Stomach (tissue), 8 donors: ENCODE measurements at regions not wholly inside any gene's neighbourhood (a gene's known extent, or its start where the extent isn't known, plus 50 kb on each side); places are given as distances from the start of the nearest gene placed in this dataset.

Experiments used
- DNase-seq, 2 donors: peaks; one replicate each; pipeline versions ENCODE4 v3.0.0 to v3.0.0-alpha.2; 2013 to 2019
- H3K27ac ChIP-seq, 5 donors: fragments of 200-600 bp in 4 of 5; sonication (generic) in 4 of 5; one replicate each; pipeline ENCODE4 v1.5.1; 2013 to 2019; ENCODE audit warnings: mild to moderate bottlenecking in 1 of 5, moderate library complexity in 1 of 5
- H3K27me3 ChIP-seq, 3 donors: fragments of 200-600 bp; sonication (generic); one replicate each; pipeline ENCODE4 v1.5.1; 2017 to 2019; ENCODE audit warnings: mixed run types in 1 of 3
- H3K36me3 ChIP-seq, 4 donors: fragments of 200-600 bp; sonication (generic); 1 replicate in 3 of 4; 2 replicates in 1 of 4; pipeline ENCODE4 v1.5.1; 2016 to 2019
- H3K4me1 ChIP-seq, 4 donors: fragments of 200-600 bp; sonication (generic); one replicate each; pipeline ENCODE4 v1.5.1; 2016 to 2019
- H3K4me3 ChIP-seq, 4 donors: fragments of 200-600 bp; sonication (generic) in 3 of 4; one replicate each; pipeline ENCODE4 v1.5.1; 2016 to 2019; ENCODE audit warnings: mild to moderate bottlenecking in 1 of 4
- H3K9me3 ChIP-seq, 4 donors: fragments of 200-600 bp; sonication (generic); one replicate each; pipeline ENCODE4 v1.5.1; 2016 to 2019
- EP300 ChIP-seq: sonication (generic); formaldehyde crosslinking; IDR thresholded peaks from one replicate; pipeline ENCODE4 v1.6.1; 2017; ENCODE audit warnings: antibody characterized with exemption
- POLR2A ChIP-seq, 4 donors: fragments of 450-650 bp; IDR thresholded peaks; one replicate each; pipeline ENCODE4 v1.6.1; 2016; ENCODE audit warnings: antibody characterized with exemption in 4 of 4, control low read depth in 2 of 4, mild to moderate bottlenecking in 1 of 4, moderate library complexity in 1 of 4
- POLR2AphosphoS5 ChIP-seq, 3 donors: sonication (generic); formaldehyde crosslinking; IDR thresholded peaks; one replicate each; pipeline ENCODE4 v1.6.1; 2016; ENCODE audit warnings: antibody characterized with exemption in 3 of 3
- WGBS, 5 donors: extraction: QIAGEN DNeasy Blood & Tissue Kit in 3 of 5; methylation state at CpG; one replicate each; pipeline versions ENCODE4 v1.1.5 to v1.1.7; 2013 to 2018; 5-methylcytosine and 5-hydroxymethylcytosine counted together
- intact Hi-C: fragments of 100-400 bp; cut with DNase I; formaldehyde crosslinking; loops from one replicate; pipeline ENCODE4 v1.15.1; 2023; ENCODE audit warnings: low total_unique reads
- TF ChIP-seq, protein P1 (sequence below), 7 experiments: fragments of 450-650 bp in 4 of 7; fragments of 200-600 bp in 3 of 7; sonication (generic) in 3 of 7; IDR thresholded peaks; one replicate each; pipeline ENCODE4 v1.5.1; 2016 to 2019; ENCODE audit warnings: antibody characterized with exemption in 7 of 7, control low read depth in 2 of 7, mild to moderate bottlenecking in 1 of 7
- donor health status: healthy with polysubstance abuse.
- donor health status: Bipolar disorder and iron deficiency.
- donor health status: healthy.

DNA sequence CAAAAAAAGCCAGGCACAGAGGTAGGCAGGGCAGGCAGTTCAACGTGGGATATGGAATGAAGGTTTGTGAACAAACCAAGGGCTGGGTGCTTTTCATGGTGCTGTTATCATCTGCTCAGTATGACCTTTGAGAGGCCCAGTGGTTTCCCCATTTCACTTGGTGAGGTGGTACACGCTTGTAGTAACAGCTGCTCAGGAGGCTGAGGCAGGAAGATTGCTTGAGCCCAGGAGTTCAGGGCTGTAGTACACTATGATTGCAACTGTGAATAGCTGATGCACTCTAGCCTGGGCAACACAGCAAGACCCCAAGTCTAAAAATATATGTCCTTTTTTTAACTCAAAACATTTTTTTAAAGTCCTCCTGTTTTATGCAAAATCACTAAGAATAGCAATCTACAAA lies 174.8 kb downstream of the ENC1 start:
- intact Hi-C loops, result no loop called here
- H3K9me3 ChIP-seq, result no peaks in the 10 kb centered on the region
- TF ChIP-seq EP300, result no peak
- TF ChIP-seq POLR2AphosphoS5 (IDR thresholded peaks at IDR 0.05), result no peak
- no peak for TF ChIP-seq POLR2A (IDR thresholded peaks at IDR 0.05)
- TF ChIP-seq, protein P1, sequence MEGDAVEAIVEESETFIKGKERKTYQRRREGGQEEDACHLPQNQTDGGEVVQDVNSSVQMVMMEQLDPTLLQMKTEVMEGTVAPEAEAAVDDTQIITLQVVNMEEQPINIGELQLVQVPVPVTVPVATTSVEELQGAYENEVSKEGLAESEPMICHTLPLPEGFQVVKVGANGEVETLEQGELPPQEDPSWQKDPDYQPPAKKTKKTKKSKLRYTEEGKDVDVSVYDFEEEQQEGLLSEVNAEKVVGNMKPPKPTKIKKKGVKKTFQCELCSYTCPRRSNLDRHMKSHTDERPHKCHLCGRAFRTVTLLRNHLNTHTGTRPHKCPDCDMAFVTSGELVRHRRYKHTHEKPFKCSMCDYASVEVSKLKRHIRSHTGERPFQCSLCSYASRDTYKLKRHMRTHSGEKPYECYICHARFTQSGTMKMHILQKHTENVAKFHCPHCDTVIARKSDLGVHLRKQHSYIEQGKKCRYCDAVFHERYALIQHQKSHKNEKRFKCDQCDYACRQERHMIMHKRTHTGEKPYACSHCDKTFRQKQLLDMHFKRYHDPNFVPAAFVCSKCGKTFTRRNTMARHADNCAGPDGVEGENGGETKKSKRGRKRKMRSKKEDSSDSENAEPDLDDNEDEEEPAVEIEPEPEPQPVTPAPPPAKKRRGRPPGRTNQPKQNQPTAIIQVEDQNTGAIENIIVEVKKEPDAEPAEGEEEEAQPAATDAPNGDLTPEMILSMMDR (IDR thresholded peaks at IDR 0.05), result no peak
- no peaks in the 10 kb centered on the region for H3K27me3 ChIP-seq
- no peaks in the 10 kb centered on the region for H3K36me3 ChIP-seq
- peak in 1 of 2 donors; percentile 17 for DNase-seq
- H3K4me1 ChIP-seq, result no peaks in the 10 kb centered on the region
- H3K4me3 ChIP-seq, result no peak overlapping the region
- WGBS, 5 donors, result 40 to 76% (median 56%) methylated on average over 2 of the region's 2 CpGs
- H3K27ac ChIP-seq, result no peak overlapping the region

DNA sequence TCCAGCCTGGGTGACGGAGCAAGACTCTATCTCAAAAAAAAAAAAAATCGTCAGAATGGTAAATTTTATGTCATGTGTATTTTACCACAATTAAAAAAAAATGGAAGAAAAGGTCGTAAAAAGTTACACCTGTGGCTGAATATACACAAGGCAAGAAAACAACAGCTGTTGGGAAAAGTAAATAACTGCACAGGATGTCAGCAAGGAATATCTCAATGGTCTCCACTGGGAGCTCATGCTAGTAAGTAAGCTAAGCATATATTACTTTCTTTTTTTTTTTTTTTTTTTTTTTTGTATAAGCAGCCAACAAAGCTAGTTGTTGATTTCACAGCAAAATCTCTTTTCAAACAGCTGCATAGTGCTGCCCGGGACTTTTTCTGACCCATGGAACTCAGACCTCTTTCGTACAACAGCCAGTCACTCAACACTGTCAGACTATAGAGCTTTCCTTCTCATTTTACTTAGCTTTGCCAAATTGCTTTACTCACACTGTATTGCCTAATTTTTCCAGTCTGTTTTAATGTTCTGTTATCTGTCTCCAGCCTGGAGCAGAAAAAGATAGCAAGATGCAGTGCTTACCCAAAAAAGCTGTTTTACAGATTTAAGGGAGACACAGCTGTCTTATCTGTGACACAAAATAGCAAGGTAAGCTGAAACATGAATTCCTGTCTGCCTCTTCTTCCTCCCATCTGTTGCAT lies 175.9 kb downstream of the ENC1 start:
- no peak for TF ChIP-seq POLR2AphosphoS5 (IDR thresholded peaks at IDR 0.05)
- TF ChIP-seq, protein P1 (IDR thresholded peaks at IDR 0.05), result no peak
- no peak for TF ChIP-seq EP300
- no peak for TF ChIP-seq POLR2A (IDR thresholded peaks at IDR 0.05)
- no peak overlapping the region for H3K27ac ChIP-seq
- WGBS, 5 donors, result 57 to 72% (median 63%) methylated on average over 5 of the region's 5 CpGs
- no peaks in the 10 kb centered on the region for H3K9me3 ChIP-seq
- H3K4me1 ChIP-seq, result no peaks in the 10 kb centered on the region
- intact Hi-C loops, result no loop called here
- no peaks in the 10 kb centered on the region for H3K27me3 ChIP-seq
- H3K36me3 ChIP-seq, result no peaks in the 10 kb centered on the region
- H3K4me3 ChIP-seq, result no peak overlapping the region
- DNase-seq, result peak in 1 of 2 donors; percentile 56

DNA sequence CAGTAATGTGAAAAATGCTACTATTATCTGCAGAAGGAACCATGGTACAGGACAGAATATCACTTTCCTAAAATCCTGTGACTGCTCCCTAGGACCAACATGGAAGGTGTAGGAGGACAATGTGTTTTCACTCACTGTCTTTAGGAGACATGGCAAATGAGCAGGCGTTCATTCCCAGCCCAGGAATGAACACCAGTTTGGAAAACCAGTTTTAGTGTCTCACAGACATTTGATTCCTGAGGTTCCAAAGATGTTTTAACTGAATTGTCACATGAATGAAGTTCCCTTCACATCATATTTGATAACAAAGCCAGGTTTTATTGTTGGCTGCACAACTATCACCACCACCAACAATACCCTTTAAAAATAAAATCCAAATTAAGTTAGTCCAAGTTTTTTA lies 178.2 kb downstream of the ENC1 start:
- no peaks in the 10 kb centered on the region for H3K36me3 ChIP-seq
- H3K27me3 ChIP-seq, result no peaks in the 10 kb centered on the region
- H3K4me3 ChIP-seq, result no peak overlapping the region
- H3K9me3 ChIP-seq, result no peaks in the 10 kb centered on the region
- no peak overlapping the region for H3K27ac ChIP-seq
- no peaks in the 10 kb centered on the region for H3K4me1 ChIP-seq
- WGBS, 5 donors, result 75 to 100% (median 88%) methylated on average over 1 of the region's 1 CpG
- intact Hi-C loops, result no loop called here
- no peak for DNase-seq
- TF ChIP-seq, protein P1 (IDR thresholded peaks at IDR 0.05), result no peak
- TF ChIP-seq POLR2AphosphoS5 (IDR thresholded peaks at IDR 0.05) (no peak), POLR2A (IDR thresholded peaks at IDR 0.05) (no peak), EP300 (no peak)

DNA sequence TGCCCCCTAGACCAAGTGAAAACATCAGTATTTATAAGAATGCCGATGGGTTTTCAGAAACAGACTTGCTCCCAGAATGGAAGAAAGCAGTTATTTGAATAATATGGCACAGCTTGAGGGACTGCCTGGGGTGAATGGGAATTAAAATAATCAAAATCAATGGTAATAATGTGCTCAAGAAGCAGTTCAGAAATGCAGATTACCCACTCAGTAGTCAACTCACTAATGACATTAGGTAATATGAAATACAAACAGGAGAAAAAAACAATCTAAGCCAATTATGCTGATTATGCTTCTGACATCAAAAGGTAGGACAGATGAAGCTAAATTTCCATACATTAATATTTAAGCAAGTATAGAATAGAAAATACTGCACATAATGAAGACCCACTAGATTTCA lies 179.3 kb downstream of the ENC1 start:
- no peaks in the 10 kb centered on the region for H3K27me3 ChIP-seq
- no peaks in the 10 kb centered on the region for H3K9me3 ChIP-seq
- intact Hi-C loops, result no loop called here
- no peaks in the 10 kb centered on the region for H3K4me1 ChIP-seq
- no peak overlapping the region for H3K27ac ChIP-seq
- no peaks in the 10 kb centered on the region for H3K36me3 ChIP-seq
- TF ChIP-seq POLR2AphosphoS5 (IDR thresholded peaks at IDR 0.05), result no peak
- TF ChIP-seq POLR2A (IDR thresholded peaks at IDR 0.05), result no peak
- TF ChIP-seq, protein P1 (IDR thresholded peaks at IDR 0.05), result no peak
- no peak for TF ChIP-seq EP300
- 93 to 97% (median 96%) methylated on average over 1 of the region's 1 CpG for WGBS, 5 donors
- DNase-seq, result no peak
- no peak overlapping the region for H3K4me3 ChIP-seq
